ENCODE measurements at regions not wholly inside any gene's neighbourhood (a gene's known extent, or its start where the extent isn't known, plus 50 kb on each side); places are given as distances from the start of the nearest gene placed in this dataset.

DNA sequence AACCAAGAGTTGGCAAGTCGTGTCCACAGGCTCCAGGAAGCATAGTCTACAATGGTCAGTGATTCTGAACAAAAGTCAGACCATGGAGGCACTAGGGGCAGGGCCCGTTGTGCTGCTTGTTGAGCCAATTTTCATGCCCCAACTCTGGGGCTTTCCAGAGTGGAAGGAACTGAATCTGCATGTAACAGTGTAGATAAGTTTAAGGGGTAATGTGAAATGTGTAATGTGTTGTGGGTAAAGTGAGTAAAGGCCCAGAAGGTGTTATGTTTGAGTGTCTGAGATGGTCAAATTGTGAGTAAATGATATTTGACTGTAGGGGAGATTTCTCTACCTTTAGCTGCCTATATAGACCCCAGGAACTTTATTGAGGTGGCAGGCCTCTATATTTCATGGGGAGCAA lies 1336.5 kb upstream of the SLC39A10 start:
- TF ChIP-seq, protein P1, sequence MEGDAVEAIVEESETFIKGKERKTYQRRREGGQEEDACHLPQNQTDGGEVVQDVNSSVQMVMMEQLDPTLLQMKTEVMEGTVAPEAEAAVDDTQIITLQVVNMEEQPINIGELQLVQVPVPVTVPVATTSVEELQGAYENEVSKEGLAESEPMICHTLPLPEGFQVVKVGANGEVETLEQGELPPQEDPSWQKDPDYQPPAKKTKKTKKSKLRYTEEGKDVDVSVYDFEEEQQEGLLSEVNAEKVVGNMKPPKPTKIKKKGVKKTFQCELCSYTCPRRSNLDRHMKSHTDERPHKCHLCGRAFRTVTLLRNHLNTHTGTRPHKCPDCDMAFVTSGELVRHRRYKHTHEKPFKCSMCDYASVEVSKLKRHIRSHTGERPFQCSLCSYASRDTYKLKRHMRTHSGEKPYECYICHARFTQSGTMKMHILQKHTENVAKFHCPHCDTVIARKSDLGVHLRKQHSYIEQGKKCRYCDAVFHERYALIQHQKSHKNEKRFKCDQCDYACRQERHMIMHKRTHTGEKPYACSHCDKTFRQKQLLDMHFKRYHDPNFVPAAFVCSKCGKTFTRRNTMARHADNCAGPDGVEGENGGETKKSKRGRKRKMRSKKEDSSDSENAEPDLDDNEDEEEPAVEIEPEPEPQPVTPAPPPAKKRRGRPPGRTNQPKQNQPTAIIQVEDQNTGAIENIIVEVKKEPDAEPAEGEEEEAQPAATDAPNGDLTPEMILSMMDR (IDR thresholded peaks at IDR 0.05) = no peak
- TF ChIP-seq ZFX (IDR thresholded peaks at IDR 0.05; ENCODE audit: borderline replicate concordance) = no peak

All from 22Rv1 (cell line).